Neutrophil (primary cell): ENCODE measurements at regions not wholly inside any gene's neighbourhood (a gene's known extent, or its start where the extent isn't known, plus 50 kb on each side); places are given as distances from the start of the nearest gene placed in this dataset.

Experiments used
- H3K27ac ChIP-seq: fragments of 200-600 bp; sonication (generic); 2 replicates; pipeline ENCODE4 v1.5.1; 2016; ENCODE audit warnings: mild to moderate bottlenecking, moderate library complexity
- H3K27me3 ChIP-seq: fragments of 200-600 bp; sonication (generic); 2 replicates; pipeline ENCODE4 v1.6.0; 2016; ENCODE audit warnings: mild to moderate bottlenecking
- H3K36me3 ChIP-seq: fragments of 200-600 bp; sonication (generic); 2 replicates; pipeline ENCODE4 v1.5.1; 2017
- H3K4me1 ChIP-seq, 2 experiments: fragments of 200-600 bp in 1 of 2; sonication (generic) in 1 of 2; 1 replicate in 1 of 2; 2 replicates in 1 of 2; pipeline versions ENCODE4 v1.5.1 to v1.6.1; 2013 to 2016; ENCODE audit warnings: low read depth in 1 of 2, low read length in 1 of 2, mild to moderate bottlenecking in 1 of 2, moderate library complexity in 1 of 2; ENCODE audit not compliant: control insufficient read depth in 1 of 2, insufficient read depth in 1 of 2
- H3K4me3 ChIP-seq, 2 experiments: fragments of 200-600 bp in 1 of 2; sonication (generic) in 1 of 2; 1 replicate in 1 of 2; 2 replicates in 1 of 2; pipeline ENCODE4 v1.5.1; 2013 to 2016; ENCODE audit warnings: low read depth in 1 of 2, low read length in 1 of 2, mild to moderate bottlenecking in 1 of 2, moderate library complexity in 1 of 2
- H3K9me3 ChIP-seq: fragments of 200-600 bp; sonication (generic); 2 replicates; pipeline ENCODE4 v1.5.1; 2016
- TF ChIP-seq, protein P1 (sequence below): fragments of 200-600 bp; sonication (generic); IDR thresholded peaks from 2 replicates; pipeline ENCODE4 v1.5.1; 2016; ENCODE audit warnings: antibody characterized with exemption

- Histone ChIP-seq H3K36me3 (no peaks in the 10 kb centered on the region), H3K4me1 (no peaks in the 10 kb centered on the region), H3K4me3 (no peak overlapping the region), H3K27ac (no peak overlapping the region), H3K9me3 (no peaks in the 10 kb centered on the region), H3K27me3 (no peaks in the 10 kb centered on the region)
- TF ChIP-seq, protein P1, sequence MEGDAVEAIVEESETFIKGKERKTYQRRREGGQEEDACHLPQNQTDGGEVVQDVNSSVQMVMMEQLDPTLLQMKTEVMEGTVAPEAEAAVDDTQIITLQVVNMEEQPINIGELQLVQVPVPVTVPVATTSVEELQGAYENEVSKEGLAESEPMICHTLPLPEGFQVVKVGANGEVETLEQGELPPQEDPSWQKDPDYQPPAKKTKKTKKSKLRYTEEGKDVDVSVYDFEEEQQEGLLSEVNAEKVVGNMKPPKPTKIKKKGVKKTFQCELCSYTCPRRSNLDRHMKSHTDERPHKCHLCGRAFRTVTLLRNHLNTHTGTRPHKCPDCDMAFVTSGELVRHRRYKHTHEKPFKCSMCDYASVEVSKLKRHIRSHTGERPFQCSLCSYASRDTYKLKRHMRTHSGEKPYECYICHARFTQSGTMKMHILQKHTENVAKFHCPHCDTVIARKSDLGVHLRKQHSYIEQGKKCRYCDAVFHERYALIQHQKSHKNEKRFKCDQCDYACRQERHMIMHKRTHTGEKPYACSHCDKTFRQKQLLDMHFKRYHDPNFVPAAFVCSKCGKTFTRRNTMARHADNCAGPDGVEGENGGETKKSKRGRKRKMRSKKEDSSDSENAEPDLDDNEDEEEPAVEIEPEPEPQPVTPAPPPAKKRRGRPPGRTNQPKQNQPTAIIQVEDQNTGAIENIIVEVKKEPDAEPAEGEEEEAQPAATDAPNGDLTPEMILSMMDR = no peak
Observed at GRCh38 chr7:155178096-155178495, 108.0 kb downstream of the HTR5A start.

DNA sequence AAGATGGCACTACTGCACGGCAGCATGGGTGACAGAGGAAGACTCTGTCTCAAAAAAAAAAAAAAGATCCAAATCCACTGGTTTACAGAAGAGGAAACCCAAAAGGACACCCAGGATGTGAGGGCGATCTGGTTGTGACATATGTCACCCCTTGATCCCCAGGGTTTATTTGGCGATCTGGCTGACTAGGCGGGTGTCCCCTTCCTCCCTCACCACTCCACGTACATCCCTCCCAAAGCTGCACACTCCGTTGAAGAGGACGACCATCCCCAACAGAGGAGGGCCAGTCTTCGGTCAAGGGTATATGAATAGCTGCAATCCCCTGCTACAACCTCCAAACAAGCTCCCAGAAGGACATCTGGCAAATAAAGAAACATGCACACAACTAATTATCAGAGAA lies 111.6 kb downstream of the HTR5A start:
- TF ChIP-seq, protein P1 = no peak
- Histone ChIP-seq H3K27ac (no peak overlapping the region), H3K36me3 (no peaks in the 10 kb centered on the region), H3K4me1 (no peaks in the 10 kb centered on the region), H3K9me3 (peaks cover 6% of the 10 kb centered on the region), H3K27me3 (no peaks in the 10 kb centered on the region), H3K4me3 (no peak overlapping the region)

DNA sequence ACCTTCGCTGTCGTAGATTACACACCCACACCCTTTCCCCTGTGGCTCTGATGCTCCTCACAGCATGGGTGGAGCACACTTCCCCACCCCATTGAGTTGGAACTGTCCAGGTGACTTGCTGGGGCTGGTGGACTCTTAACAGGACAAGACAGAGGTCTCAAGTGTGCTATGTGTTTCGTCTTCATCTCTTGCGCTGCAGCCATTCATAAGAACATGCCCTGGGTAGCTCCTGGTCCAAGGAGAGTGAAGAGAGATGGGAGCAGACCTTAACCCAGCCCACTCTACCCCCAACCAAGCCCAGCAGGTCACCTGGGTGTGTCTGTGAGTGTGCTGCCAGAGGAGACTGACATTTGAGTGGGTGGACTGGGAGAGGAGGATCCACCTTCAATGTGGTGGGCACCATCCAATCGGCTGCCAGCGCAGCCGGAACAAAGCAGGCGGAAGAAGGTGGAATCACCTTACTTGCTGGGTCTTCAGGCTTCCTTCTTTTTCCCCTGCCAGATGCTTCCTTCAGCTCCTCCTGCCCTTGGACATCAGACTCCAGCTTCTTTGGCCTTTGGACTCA lies 112.4 kb downstream of the HTR5A start:
- Histone ChIP-seq H3K4me1 (no peaks in the 10 kb centered on the region), H3K27ac (no peak overlapping the region), H3K27me3 (no peaks in the 10 kb centered on the region), H3K36me3 (no peaks in the 10 kb centered on the region), H3K4me3 (no peak overlapping the region), H3K9me3 (peaks cover 6% of the 10 kb centered on the region)
- TF ChIP-seq, protein P1 = no peak

DNA sequence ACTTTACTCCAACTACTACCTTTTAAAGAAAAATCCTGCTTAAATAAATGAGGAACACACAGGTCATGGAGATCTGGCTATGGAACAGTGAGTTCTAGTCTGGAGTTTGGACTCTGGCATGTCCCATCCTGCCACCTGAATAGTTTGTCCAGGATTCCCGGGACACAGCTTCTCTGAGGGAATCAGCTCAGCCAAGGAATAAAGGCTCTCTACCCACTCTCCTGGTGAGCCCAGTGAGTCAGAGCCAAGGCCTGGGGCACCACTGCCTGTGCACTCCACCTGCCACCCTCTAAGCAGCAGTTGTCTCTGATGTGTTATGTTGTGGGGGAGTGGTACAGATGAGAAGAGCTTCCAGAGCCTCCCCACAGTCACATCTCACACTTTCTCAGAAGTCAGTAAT lies 113.5 kb downstream of the HTR5A start:
- no peaks in the 10 kb centered on the region for H3K4me1 ChIP-seq
- TF ChIP-seq, protein P1 = no peak
- no peak overlapping the region for H3K27ac ChIP-seq
- H3K4me3 ChIP-seq = no peak overlapping the region
- H3K27me3 ChIP-seq = no peaks in the 10 kb centered on the region
- H3K9me3 ChIP-seq = peaks cover 6% of the 10 kb centered on the region
- H3K36me3 ChIP-seq = no peaks in the 10 kb centered on the region

GRCh38 chr7:155184923-155185322 lies 112.8 kb upstream of the INSIG1 start:
- H3K9me3 ChIP-seq = peaks cover 6% of the 10 kb centered on the region
- H3K4me3 ChIP-seq = no peak overlapping the region
- H3K27me3 ChIP-seq = no peaks in the 10 kb centered on the region
- TF ChIP-seq, protein P1 = no peak
- H3K27ac ChIP-seq = no peak overlapping the region
- H3K36me3 ChIP-seq = no peaks in the 10 kb centered on the region
- H3K4me1 ChIP-seq = no peaks in the 10 kb centered on the region
